ENCODE measurements at regions not wholly inside any gene's neighbourhood (a gene's known extent, or its start where the extent isn't known, plus 50 kb on each side); places are given as distances from the start of the nearest gene placed in this dataset.

GRCh38 chr2:120669121-120669952 lies 66.3 kb upstream of the GLI2 start:
- DNase-seq, result no peak

GRCh38 chr2:120669971-120670370 lies 65.7 kb upstream of the GLI2 start:
- DNase-seq, result no peak

- DNase-seq, result no peak
Observed at GRCh38 chr2:120670371-120670770, 65.3 kb upstream of the GLI2 start.

- DNase-seq, result no peak
Observed at GRCh38 chr2:120670771-120671480, 64.7 kb upstream of the GLI2 start.

GRCh38 chr2:120672526-120673204 lies 63.0 kb upstream of the GLI2 start:
- DNase-seq, result no peak

GRCh38 chr2:120673205-120673550 lies 62.5 kb upstream of the GLI2 start:
- no peak for DNase-seq

- no peak for DNase-seq
Observed at GRCh38 chr2:120673571-120674061, 62.1 kb upstream of the GLI2 start.

GRCh38 chr2:120674246-120675170 lies 61.2 kb upstream of the GLI2 start:
- no peak for DNase-seq

GRCh38 chr2:120675460-120676130 lies 60.1 kb upstream of the GLI2 start:
- DNase-seq, result peak; percentile 14 to 22

GRCh38 chr2:120677221-120677620 lies 58.4 kb upstream of the GLI2 start:
- DNase-seq, result no peak

GRCh38 chr2:120677696-120678247 lies 57.9 kb upstream of the GLI2 start:
- no peak for DNase-seq

GRCh38 chr2:120678251-120678650 lies 57.4 kb upstream of the GLI2 start:
- DNase-seq, result no peak

GRCh38 chr2:120678926-120679325 lies 56.7 kb upstream of the GLI2 start:
- no peak for DNase-seq

- no peak for DNase-seq
Observed at GRCh38 chr2:120679526-120679925, 56.1 kb upstream of the GLI2 start.

GRCh38 chr2:120680136-120680761 lies 55.4 kb upstream of the GLI2 start:
- DNase-seq, result peak; percentile 64 to 70

GRCh38 chr2:120681181-120681580 lies 54.5 kb upstream of the GLI2 start:
- DNase-seq, result no peak

GRCh38 chr2:120681696-120682288 lies 53.9 kb upstream of the GLI2 start:
- DNase-seq, result no peak

- no peak for DNase-seq
Observed at GRCh38 chr2:120682654-120683053, 53.0 kb upstream of the GLI2 start.

- no peak for DNase-seq
Observed at GRCh38 chr2:120683081-120683480, 52.6 kb upstream of the GLI2 start.

GRCh38 chr2:120683701-120684100 lies 52.0 kb upstream of the GLI2 start:
- no peak for DNase-seq

All from activated CD4-positive, alpha-beta T cell treated with anti-CD3 and anti-CD28 coated beads for 4 hours (primary cell).